ENCODE measurements at regions not wholly inside any gene's neighbourhood (a gene's known extent, or its start where the extent isn't known, plus 50 kb on each side); places are given as distances from the start of the nearest gene placed in this dataset.

- intact Hi-C loops (cut with DNase I), result no loop called here
- H3K27me3 ChIP-seq, result no peaks in the 10 kb centered on the region
Observed at GRCh38 chr17:36870720-36870999, 66.6 kb upstream of the LHX1 start.

GRCh38 chr17:36875698-36876293 is 61.5 kb upstream of the LHX1 start:
- intact Hi-C loops (cut with DNase I), result no loop called here
- H3K36me3 ChIP-seq, result no peaks in the 10 kb centered on the region
- WGBS, 3 donors, result 65 to 69% (median 66%) methylated on average over 10 of the region's 10 CpGs
- H3K4me3 ChIP-seq, result no peak overlapping the region
- no peak overlapping the region for H3K27ac ChIP-seq
- H3K4me1 ChIP-seq (ENCODE audit: insufficient read depth), result no peaks in the 10 kb centered on the region
- H3K9me3 ChIP-seq, result no peaks in the 10 kb centered on the region
- H3K27me3 ChIP-seq, result no peaks in the 10 kb centered on the region
- TF ChIP-seq EP300 (IDR thresholded peaks at IDR 0.05), result no peak
- TF ChIP-seq POLR2A (IDR thresholded peaks at IDR 0.05), result no peak
- TF ChIP-seq CTCF (IDR thresholded peaks at IDR 0.05), result no peak
- DNase-seq, result no peak

More at GRCh38 chr17:36870720-36870999, 66.6 kb upstream of the LHX1 start:
- H3K4me3 ChIP-seq, result no peak overlapping the region
- no peaks in the 10 kb centered on the region for H3K4me1 ChIP-seq (ENCODE audit: insufficient read depth)
- H3K36me3 ChIP-seq, result no peaks in the 10 kb centered on the region
- WGBS, 3 donors, result 60 to 81% (median 64%) methylated on average over 1 of the region's 1 CpG
- no peak for DNase-seq
- TF ChIP-seq CTCF (IDR thresholded peaks at IDR 0.05), result no peak
- TF ChIP-seq EP300 (IDR thresholded peaks at IDR 0.05), result no peak
- no peak for TF ChIP-seq POLR2A (IDR thresholded peaks at IDR 0.05)
- no peak overlapping the region for H3K27ac ChIP-seq
- no peaks in the 10 kb centered on the region for H3K9me3 ChIP-seq

- Histone ChIP-seq H3K9me3 (no peaks in the 10 kb centered on the region), H3K4me3 (no peak overlapping the region), H3K27me3 (no peaks in the 10 kb centered on the region), H3K36me3 (no peaks in the 10 kb centered on the region), H3K4me1 (ENCODE audit: insufficient read depth) (no peaks in the 10 kb centered on the region), H3K27ac (no peak overlapping the region)
- TF ChIP-seq CTCF (IDR thresholded peaks at IDR 0.05), result no peak
- TF ChIP-seq EP300 (IDR thresholded peaks at IDR 0.05), result no peak
- no peak for TF ChIP-seq POLR2A (IDR thresholded peaks at IDR 0.05)
- no peak for DNase-seq
- 63 to 72% (median 67%) methylated on average over 4 of the region's 4 CpGs for WGBS, 3 donors
- intact Hi-C loops (cut with DNase I), result no loop called here
Observed at GRCh38 chr17:36876966-36877365, 60.3 kb upstream of the LHX1 start.

GRCh38 chr17:36877771-36878170 is 59.5 kb upstream of the LHX1 start:
- whole genome bisulfite sequencing, 3 donors, result 58 to 76% (median 69%) methylated on average over 4 of the region's 4 CpGs
- no peaks in the 10 kb centered on the region for H3K4me1 ChIP-seq (ENCODE audit: insufficient read depth)
- intact Hi-C loops (cut with DNase I), result no loop called here
- no peak overlapping the region for H3K27ac ChIP-seq
- no peak for DNase-seq
- no peak overlapping the region for H3K4me3 ChIP-seq
- no peaks in the 10 kb centered on the region for H3K36me3 ChIP-seq
- no peaks in the 10 kb centered on the region for H3K9me3 ChIP-seq
- no peak for TF ChIP-seq CTCF (IDR thresholded peaks at IDR 0.05)
- TF ChIP-seq POLR2A (IDR thresholded peaks at IDR 0.05), result no peak
- no peak for TF ChIP-seq EP300 (IDR thresholded peaks at IDR 0.05)
- no peaks in the 10 kb centered on the region for H3K27me3 ChIP-seq
